Endothelial cell of hepatic sinusoid (primary cell): ENCODE measurements at regions not wholly inside any gene's neighbourhood (a gene's known extent, or its start where the extent isn't known, plus 50 kb on each side); places are given as distances from the start of the nearest gene placed in this dataset.

ENCODE experiments used
- in situ Hi-C: cut with HindIII; loops from 2 replicates; pipeline ENCODE4 v1.10.0; 2017; ENCODE audit warnings: low sequenced_read_pairs

- in situ Hi-C loops: no loop called here
These were observed 150.0 kb upstream of the FRMD6 start for GRCh38 chr14:51501746-51502145.

GRCh38 chr14:51504669-51505068 is 147.0 kb upstream of the FRMD6 start:
- in situ Hi-C loops: no loop called here

GRCh38 chr14:51507511-51507905 is 144.2 kb upstream of the FRMD6 start:
- in situ Hi-C loops: no loop called here

GRCh38 chr14:51507906-51508511 is 143.7 kb upstream of the FRMD6 start:
- in situ Hi-C loops: no loop called here

GRCh38 chr14:51511265-51511664 is 140.4 kb upstream of the FRMD6 start:
- in situ Hi-C loops: no loop called here

GRCh38 chr14:51512316-51512715 is 139.4 kb upstream of the FRMD6 start:
- in situ Hi-C loops: no loop called here

- in situ Hi-C loops: no loop called here
These were observed 138.4 kb upstream of the FRMD6 start for GRCh38 chr14:51513281-51513680.

GRCh38 chr14:51513933-51514332 is 137.8 kb upstream of the FRMD6 start:
- in situ Hi-C loops: no loop called here

- in situ Hi-C loops: no loop called here
These were observed 136.1 kb upstream of the FRMD6 start for GRCh38 chr14:51515611-51516010.

GRCh38 chr14:51516706-51517395 is 134.9 kb upstream of the FRMD6 start:
- in situ Hi-C loops: no loop called here

- in situ Hi-C loops: no loop called here
These were observed 133.4 kb upstream of the FRMD6 start for GRCh38 chr14:51518280-51518679.

- in situ Hi-C loops: no loop called here
These were observed 133.0 kb upstream of the FRMD6 start for GRCh38 chr14:51518711-51519110.

- in situ Hi-C loops: no loop called here
These were observed 131.6 kb upstream of the FRMD6 start for GRCh38 chr14:51520087-51520486.

GRCh38 chr14:51521764-51522163 is 129.9 kb upstream of the FRMD6 start:
- in situ Hi-C loops: no loop called here

GRCh38 chr14:51523243-51523642 is 128.5 kb upstream of the FRMD6 start:
- in situ Hi-C loops: no loop called here

GRCh38 chr14:51525739-51526138 is 126.0 kb upstream of the FRMD6 start:
- in situ Hi-C loops: no loop called here

- in situ Hi-C loops: no loop called here
These were observed 124.6 kb upstream of the FRMD6 start for GRCh38 chr14:51527073-51527472.

- in situ Hi-C loops: no loop called here
These were observed 122.0 kb upstream of the FRMD6 start for GRCh38 chr14:51529736-51530135.

GRCh38 chr14:51533160-51533559 is 118.5 kb upstream of the FRMD6 start:
- in situ Hi-C loops: no loop called here

GRCh38 chr14:51533872-51534553 is 117.7 kb upstream of the FRMD6 start:
- in situ Hi-C loops: no loop called here

GRCh38 chr14:51534610-51535011 is 117.1 kb upstream of the FRMD6 start:
- in situ Hi-C loops: no loop called here

- in situ Hi-C loops: no loop called here
These were observed 116.2 kb upstream of the FRMD6 start for GRCh38 chr14:51535443-51536044.
